ENCODE measurements at regions not wholly inside any gene's neighbourhood (a gene's known extent, or its start where the extent isn't known, plus 50 kb on each side); places are given as distances from the start of the nearest gene placed in this dataset.

DNA sequence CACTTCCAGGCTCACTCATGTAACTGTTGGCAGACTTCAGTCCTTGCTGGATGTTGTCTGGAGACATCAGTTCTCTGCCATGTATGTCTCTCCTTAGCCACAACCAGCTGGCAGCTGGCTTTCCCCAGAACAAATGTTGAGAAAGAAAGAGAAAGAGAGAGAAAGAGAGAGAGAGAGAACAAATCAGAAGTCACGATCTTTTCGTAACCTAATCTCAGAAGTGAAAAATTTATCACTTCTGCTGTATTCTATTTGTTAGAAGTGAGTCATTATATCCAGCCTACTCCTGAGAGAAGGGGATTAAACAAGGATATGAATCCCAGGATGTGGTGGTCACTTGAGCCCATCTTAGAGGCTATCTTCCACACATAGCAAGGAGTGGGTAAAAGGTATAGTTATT lies 101.2 kb downstream of the BTG1 start:
- TF ChIP-seq, protein P1, sequence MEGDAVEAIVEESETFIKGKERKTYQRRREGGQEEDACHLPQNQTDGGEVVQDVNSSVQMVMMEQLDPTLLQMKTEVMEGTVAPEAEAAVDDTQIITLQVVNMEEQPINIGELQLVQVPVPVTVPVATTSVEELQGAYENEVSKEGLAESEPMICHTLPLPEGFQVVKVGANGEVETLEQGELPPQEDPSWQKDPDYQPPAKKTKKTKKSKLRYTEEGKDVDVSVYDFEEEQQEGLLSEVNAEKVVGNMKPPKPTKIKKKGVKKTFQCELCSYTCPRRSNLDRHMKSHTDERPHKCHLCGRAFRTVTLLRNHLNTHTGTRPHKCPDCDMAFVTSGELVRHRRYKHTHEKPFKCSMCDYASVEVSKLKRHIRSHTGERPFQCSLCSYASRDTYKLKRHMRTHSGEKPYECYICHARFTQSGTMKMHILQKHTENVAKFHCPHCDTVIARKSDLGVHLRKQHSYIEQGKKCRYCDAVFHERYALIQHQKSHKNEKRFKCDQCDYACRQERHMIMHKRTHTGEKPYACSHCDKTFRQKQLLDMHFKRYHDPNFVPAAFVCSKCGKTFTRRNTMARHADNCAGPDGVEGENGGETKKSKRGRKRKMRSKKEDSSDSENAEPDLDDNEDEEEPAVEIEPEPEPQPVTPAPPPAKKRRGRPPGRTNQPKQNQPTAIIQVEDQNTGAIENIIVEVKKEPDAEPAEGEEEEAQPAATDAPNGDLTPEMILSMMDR (IDR thresholded peaks at IDR 0.05; ENCODE audit: low read depth, low read length) = no peak
- no peak for TF ChIP-seq EZH2phosphoT487 (IDR thresholded peaks at IDR 0.05; ENCODE audit: low read depth)

Data from OCI-LY3 (cell line).